HG03039 (cell line): ENCODE measurements at regions not wholly inside any gene's neighbourhood (a gene's known extent, or its start where the extent isn't known, plus 50 kb on each side); places are given as distances from the start of the nearest gene placed in this dataset.
"Not testable (repeated sequence)": the region's sequence is repeated elsewhere in the genome, so short reads cannot be mapped to it uniquely, and the experiment has no call there.

Source experiments
- ATAC-seq: cut with Tn5 transposase; IDR thresholded peaks from one replicate; pipeline ENCODE4 v1.9.1; 2021; ENCODE audit warnings: mild to moderate bottlenecking, moderate library complexity; ENCODE audit not compliant: unreplicated experiment

DNA sequence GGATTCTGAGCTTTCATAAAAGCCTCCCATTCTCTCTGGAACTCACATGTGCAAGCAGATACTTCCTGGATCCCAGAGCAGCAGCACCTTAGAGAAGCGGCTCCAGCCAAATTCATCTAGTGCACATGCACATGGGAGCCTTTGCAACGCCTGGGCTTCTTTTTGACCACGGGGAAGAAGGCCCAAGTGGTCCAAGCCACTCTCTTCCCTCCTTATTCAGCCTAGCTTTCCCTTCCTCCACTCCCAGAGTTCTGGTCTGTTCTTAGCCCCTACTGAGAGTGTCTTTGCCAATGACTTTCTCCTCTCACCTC, 118.7 kb downstream of the ZNF365 start:
- no peak for ATAC-seq

DNA sequence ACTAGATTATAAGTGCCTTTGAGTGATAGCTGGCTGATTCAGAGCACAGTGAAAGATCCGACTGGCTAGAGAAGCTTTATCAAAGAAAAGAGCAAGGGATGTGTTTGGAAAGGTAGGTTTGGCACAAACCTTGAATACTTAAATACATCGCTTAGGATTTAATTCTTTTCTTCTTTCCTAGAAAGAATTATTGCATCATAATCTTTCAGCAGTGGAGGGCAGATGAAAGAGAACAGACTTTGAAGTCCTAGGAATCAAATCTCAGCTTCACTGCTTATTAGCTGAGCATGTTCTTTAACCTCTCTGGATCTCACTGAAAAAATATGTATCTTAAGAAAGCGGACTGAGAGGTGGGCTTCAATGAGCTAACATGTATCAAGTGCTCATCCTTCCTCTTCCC, 122.8 kb downstream of the ZNF365 start:
- ATAC-seq, result no peak

DNA sequence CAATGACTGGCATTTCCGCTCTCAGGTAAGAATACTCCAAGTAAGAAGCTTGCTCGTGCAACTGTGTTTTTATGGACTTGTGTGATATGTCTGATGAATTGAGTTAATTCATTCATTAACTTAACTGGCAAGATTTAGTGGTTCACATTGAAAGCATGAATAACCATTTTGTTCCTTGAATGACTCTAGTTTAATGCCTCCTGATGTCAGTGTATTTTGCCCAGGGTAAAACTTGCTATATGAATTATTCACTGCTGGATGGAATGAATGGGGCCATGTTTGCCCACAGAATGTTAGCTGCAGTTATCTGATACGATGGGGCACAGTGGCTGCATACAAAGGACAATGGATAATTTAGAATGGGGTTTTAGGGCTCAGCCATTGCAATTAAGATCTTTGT, 124.1 kb downstream of the ZNF365 start:
- ATAC-seq, result no peak

DNA sequence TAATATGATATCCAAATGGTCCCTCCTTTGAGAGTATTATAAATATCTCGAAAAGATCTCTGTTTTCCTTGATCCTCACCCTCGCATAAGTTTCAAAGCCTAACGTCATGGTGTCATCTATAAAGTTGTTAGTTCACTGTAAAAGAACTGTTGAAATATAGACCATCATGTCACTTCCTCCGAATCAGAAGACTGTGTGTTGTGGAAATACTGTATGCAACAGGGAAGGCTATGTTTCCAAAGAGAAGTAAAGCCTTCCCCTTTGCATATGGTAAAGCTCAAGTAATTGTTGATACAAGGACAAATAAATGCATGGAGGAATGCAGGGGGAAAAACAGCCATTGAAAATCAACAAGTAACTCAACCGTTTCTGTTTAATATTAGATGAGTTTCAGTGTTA, 125.9 kb downstream of the ZNF365 start:
- not testable (repeated sequence) for ATAC-seq

DNA sequence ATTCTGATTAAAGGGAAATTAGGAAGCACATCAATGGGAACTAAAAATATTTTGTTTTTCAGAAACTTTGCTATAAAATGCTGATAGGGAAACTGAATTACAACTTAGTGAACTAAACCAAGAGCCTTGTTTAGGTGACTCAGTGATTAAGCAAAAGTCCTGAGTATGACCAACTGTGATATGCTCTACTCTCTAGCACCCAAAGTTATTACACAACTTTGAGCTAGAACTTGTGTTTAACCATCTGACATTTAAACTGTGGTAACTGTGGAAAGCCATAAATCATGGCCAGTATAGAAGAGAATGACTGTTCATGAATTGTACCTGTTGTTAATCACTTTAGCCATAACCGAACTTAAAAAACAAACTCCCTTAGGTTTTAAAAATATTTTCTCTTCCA, 127.4 kb downstream of the ZNF365 start:
- no peak for ATAC-seq

DNA sequence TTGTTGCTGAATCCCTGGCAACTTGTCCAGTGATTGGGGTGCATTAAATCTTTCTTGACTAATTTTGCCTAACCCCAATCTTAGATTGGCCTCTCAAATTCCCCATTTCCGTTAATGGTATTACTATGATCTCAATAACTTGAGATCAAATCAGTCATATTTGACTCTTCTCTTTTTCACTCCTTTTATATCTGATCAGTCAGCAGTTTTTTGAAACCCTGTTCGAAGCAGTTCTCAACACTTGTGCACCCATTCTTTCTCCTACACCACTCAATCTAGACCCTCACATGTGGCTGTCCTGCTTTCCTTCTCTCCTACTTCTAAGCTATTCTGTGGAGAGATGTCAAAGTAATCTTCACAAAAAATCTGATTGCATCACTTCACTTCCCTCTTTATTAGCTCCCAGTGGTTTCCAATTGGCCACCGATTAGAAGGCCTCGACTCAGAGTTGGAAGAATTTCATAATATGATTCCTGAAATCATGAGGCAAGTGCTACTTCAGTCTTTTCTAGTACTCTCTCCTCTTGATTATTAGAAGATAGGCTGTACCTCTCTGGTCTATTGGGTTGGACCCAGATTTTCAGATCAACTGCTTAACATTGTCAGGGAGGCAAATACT, 128.9 kb downstream of the ZNF365 start:
- ATAC-seq, result no peak

DNA sequence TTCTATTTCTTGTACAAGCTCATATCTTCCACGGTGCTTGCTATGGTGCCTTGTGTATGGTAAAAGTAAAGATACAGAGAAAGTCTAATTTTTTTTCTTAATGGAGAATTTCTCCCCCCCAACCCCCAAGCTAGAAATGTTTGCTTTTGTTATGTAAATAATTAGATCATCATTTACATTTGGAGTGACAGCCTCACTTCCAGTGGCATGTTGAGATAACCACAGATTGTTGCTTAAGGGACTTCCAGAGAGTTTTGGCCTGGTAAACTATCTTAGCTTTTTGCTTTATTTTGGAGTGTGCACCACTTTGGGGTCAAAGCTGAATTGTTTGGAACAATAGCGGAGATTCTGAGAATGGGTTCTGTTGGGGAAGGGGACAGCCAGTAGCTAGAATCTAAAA, 129.7 kb downstream of the ZNF365 start:
- ATAC-seq, result no peak

DNA sequence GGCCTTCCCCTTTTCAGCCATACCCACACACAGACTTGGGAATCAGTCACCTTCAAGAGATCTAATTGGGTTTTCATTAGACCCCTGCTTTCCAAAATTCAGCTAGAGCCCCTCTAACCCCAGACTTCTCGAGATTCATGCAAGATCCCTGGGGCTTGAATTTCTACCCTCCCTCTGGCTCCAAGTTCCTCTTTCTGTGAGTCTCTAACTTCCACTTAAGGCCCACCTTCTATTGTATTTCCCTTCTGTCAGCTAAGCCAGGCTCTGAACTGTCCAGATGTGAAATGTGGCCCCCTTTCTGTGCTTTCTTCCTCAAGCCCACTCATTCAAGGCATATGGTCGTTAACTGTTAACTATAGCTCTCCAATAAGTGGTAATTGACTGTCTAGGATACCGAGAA, 132.2 kb downstream of the ZNF365 start:
- no peak for ATAC-seq

DNA sequence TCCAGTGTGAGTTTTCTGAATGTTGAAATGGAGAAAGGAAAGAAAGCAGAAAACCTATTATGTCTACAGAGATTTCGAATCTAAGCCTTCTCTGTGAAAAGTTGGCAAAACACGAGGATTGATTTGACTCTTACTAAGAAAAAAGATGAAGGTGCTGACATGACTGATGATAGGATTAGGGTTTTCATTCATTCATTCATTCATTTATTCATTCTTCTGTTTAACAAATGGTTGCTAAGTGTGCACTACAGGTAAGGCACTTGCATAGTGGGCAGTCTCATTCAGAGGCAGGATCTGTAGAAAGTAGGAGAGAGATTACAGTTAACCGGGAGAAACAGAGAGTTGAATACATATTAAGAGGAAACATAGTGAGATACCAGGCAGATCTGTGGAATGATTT, 137.1 kb downstream of the ZNF365 start:
- ATAC-seq, result no peak

DNA sequence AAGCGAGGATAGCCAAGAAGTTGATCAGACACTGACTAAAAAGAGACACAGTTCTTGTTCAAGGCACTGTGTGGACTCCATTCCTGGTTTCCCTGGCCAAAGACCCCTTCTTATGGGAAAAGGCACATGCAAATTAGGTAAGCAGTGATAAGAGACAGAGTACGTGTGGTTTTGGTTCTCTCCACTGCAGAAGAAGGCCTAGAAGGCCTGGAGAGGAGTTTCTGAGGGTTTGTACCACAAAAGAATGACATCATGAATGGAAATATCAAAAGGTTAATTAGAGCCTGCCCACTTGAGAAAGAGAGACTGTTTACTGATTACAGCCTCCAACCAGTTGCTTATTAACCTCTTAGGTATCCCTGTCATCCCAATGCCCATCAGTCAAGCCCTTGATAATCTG, 137.5 kb downstream of the ZNF365 start:
- peak; percentile 49 for ATAC-seq

DNA sequence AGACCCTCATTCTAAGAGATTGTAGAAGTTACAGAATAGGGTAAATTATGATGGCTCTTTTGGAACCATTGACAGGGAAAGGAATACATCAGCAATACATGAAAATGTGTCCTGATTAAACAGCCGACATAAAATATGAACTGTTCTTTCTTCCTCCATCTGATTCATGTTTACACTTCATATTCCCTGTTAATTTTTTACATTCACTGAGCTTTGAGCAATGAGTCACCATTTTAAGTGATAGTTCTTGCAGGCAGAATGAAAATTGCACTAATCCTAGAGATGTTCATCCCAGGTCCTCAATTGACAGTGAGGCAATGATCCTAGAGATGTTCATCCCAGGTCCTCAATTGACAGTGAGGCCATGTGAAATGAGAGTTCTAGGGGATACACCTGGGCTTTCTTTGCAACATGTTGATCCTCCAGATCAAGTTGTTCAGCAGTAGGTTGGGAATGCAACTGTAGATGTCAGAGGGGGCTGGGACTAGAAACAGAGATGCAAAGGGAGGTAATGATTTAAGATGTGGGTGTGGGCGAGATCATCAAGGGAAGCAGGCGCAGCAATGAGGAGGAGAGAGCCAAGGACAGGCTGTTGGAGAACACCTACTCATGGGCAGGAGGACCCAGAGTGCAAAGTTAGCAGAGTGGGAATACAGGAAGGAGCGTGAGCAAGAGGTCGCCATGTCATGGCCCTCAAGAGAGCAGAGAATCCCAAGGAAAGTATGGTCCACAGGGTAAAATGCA, 138.7 kb downstream of the ZNF365 start:
- no peak for ATAC-seq

DNA sequence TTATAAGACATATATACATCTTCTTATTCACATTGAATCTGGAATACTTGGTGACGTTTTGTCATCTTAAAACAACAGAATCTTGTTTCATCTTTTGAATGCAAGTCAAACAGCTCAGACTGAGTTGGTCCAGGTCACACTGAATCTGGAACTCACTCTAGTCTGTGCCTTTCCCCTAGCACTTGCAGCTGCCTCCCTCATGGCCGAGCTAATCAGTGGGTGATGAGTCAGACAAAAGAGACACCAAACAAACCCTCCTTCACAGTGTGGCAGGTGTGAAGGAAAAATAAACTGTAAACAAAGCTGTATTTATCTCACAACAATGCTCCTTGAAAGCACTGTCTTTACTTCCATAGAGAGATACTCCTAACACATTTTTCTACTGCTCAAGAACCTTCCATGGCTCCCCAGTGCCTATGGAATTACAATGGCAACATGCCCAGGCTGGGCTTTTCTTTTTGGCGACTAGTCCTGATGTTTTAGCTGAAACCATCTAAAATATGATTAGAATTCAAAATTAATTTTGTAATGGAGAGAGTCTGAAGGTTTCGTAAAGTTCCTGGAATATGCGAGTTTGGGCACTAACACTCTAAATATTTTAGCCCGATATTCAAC, 140.0 kb downstream of the ZNF365 start:
- ATAC-seq, result no peak

DNA sequence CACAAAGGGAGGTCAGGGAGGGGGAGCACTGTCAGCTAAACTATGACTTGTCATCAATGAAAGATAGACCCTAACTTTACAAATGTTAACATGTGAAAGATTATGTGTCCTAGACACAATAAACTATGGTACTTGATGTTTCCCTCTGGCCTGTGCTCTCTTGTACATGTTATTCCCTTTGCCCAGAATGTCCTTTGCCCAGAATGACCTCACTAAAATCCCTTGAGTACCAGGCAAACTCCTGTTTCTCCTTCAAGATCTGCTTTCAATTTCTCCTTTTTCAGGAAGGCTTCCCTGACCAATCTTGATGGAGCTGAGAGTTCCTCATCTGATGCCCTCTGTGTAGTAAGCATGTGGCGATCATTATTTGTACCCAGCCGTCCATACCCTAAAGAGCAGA, 143.1 kb downstream of the ZNF365 start:
- ATAC-seq, result no peak

DNA sequence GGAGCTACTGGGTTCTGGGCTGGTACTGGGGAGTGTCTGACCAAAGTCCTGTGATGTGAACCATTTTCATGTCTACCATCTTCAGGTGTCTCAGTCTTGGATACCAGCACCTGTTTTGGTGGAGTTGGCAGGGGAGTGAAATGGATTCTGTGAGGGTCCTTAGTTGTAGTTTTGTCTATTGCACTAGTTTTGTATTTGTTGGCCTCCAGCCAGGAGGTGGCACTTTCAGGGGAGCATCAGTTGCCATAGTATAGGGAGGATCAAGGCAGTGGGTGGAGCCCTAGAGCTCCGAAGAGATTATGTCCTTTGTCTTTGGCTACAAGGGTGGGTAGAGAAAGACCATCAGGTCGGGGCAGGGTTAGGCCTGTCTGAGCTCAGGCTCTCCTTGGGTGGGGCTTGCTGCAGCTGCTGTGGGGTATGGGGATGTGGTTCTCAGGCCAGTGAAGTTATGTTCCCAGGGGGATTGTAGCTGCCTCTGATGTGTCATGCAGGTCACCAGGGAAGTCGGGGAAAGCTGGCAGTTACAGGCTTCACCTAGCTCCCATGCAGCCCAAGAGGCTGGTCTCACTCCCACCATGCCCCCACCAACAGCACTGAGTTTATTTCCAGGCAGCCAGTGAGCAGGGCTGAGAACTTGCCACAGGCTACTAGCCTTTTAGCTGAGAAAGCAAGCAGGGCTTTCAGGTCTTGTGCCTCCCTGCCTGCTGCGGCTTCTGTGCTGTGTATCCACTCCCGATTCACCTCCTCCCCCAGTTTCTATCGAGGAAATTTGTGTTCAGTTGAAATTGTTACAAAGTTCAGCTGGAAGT, 153.1 kb downstream of the ZNF365 start:
- peak; percentile 35 for ATAC-seq

DNA sequence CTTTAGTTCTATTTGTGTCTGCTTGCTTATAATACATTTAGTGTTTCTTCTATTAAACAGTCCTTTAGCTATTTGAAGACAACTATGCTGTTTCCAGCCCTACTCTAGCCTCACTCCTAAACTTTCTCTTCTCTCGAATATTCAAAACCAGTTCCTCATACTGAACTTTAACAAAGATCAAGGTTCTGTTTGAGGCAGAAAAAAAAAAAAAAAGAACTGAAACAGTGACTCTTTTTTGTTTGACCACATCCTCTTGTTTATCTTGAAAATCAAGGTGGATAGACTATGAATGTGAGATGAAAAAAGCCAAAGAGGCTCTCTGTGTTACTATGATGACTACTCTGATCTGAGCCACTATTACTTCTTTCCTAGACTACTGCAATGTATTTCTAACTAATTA, 154.3 kb downstream of the ZNF365 start:
- peak; percentile 94 for ATAC-seq

DNA sequence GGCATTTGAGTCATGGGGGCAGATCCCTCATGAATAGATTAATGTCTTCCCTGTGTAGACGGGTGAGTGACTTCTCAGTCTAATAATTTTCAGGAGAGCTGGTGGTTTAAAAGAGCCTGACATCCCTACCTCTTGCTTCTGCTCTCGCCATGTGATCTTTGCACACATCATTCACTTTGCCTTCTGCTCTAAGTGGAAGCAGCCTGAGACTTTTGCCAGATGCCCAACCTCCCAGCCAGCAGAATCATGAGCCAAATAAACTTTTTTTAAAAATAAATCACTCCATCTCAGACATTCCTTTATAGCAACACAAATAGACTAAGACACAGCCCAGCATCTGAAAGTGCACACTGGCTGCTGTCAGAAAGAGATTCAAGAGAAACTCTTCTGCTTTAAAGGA, 155.2 kb downstream of the ZNF365 start:
- no peak for ATAC-seq

DNA sequence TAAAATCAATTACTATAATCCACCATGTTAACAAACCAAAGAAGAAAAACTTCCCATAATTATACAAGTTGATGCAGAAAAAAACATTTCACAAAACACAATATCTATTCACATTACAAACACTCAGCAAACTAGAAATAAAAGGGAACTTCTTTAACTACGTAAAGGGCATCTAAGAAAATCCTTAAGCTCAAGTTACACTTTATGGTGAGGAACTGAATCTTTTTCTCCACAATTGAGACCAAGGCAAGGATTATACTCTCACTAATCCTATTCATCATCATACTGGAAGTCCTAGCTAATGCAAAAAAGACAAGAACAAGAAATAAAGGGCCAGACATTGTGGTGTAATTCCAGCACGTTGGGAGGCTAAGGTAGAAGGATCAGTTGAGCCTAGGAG, 159.9 kb downstream of the ZNF365 start:
- no peak for ATAC-seq

DNA sequence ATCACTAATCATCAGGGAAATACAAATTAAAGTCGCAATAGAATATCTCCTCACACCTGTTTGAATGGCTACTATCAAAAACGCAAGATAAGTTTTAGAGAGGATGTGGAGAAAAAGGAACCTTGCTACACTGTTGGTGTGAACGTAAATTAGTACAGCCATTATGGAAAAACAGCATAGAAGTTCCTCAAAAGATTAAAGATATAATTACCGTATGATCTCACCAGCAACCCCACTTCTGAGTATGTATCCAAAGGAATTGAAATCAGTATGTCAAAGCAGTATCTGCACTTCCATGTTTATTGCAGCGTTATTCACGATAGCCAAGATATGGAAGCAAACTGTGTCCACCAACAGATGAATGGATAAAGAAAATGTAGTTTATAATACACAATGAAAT, 164.4 kb downstream of the ZNF365 start:
- no peak for ATAC-seq

DNA sequence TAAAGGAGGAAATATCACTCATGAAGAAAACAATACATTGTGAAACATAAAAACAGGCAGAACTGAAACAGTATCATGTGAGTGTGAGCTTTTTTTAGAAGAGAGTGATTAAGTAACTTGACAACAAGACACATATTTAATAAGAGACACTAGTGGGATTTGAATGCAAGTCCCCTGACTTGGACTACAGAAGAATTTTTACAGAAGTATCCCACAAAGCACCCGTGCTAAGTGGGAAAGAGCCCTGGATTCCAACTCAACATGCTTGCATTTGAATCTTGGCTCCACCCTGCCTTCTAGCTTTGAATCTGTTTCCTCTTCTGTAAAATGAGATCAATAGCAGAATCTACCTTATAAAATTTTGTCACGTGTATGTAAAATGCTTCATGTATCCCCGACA, 166.2 kb downstream of the ZNF365 start:
- no peak for ATAC-seq

DNA sequence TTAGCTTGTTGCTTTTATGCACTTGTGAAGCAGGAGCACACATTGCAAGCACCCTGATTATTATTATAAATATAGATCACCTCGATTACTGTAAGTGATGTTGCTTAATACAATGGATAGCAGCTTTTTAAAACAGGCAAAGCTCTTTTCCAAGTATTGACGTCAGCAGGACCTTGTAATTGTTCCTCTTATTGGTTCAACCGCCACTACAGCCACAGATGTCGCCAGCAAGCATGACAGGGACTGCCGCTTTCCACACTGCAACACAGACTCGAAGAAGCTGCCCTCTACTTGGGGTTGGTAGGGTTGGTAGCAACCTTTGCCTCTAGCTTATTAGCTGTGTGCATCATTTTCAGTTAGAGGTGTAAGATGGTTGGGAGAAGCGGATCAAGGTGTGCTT, 167.6 kb downstream of the ZNF365 start:
- no peak for ATAC-seq

DNA sequence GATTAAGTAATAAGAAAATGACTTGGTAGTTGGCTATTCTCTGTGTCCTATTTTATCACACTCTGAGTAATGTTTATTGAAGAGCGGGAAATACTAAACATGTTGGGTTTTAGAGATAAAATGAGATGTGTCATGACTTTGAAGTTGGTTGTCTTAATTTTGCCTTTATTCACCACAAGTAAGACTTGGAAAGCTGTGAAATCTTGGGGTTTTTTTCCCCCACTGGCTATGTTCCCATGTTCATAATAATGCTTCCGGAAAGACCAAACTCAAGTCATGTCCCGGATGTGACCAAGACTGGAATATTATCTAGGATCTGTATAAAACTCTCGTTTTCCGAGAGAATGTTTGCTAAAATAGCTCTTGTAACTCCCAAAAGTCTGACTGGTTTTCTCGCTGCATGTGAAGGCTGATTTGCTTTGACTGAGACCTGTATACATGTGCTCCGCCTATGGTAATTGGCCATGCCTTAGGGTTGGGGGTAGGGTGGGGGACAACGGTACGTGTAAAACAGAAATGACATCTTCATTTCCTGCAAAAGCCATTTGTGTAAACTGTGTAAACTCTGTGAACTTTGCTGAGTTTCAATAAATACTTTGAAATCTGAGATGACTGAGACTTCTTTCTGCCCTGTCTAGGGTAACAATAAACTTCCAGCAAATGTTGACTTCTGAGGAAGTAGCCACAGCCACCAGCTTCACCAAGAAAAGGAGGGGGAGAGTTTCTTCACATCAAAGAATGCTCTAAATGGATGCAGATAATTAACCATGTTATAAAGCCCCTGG, 169.6 kb downstream of the ZNF365 start:
- ATAC-seq, result no peak
